ENCODE measurements at regions not wholly inside any gene's neighbourhood (a gene's known extent, or its start where the extent isn't known, plus 50 kb on each side); places are given as distances from the start of the nearest gene placed in this dataset.

- TF ChIP-seq RAD21 (IDR thresholded peaks at IDR 0.05; ENCODE audit: low read depth), result no peak
- no peak for TF ChIP-seq TCF12 (IDR thresholded peaks at IDR 0.05; ENCODE audit: low read depth)
- TF ChIP-seq CEBPB (IDR thresholded peaks at IDR 0.05), result no peak
- TF ChIP-seq TAF1 (IDR thresholded peaks at IDR 0.05; ENCODE audit: low read depth), result no peak
- TF ChIP-seq NFIC (IDR thresholded peaks at IDR 0.05), result 0 out of 2 replicates have a peak, but pooled peaks have one; percentile 2
- TF ChIP-seq YY1 (IDR thresholded peaks at IDR 0.05; ENCODE audit: low read depth), result no peak
- TF ChIP-seq TEAD4 (IDR thresholded peaks at IDR 0.05), result no peak
- TF ChIP-seq ZBTB7A (IDR thresholded peaks at IDR 0.05; ENCODE audit: low read depth), result no peak
- TF ChIP-seq EP300 (IDR thresholded peaks at IDR 0.05; ENCODE audit: borderline replicate concordance), result no peak
- peak; percentile 43; the same call in 1 of the 2 replicates for TF ChIP-seq USF1 (IDR thresholded peaks at IDR 0.05)
- no peak for TF ChIP-seq EGR1 (IDR thresholded peaks at IDR 0.05)
Observed at GRCh38 chr2:120540719-120541552, 194.7 kb upstream of the GLI2 start.

- TF ChIP-seq EP300 (IDR thresholded peaks at IDR 0.05; ENCODE audit: borderline replicate concordance) (no peak), NFIC (IDR thresholded peaks at IDR 0.05) (no peak), CEBPB (IDR thresholded peaks at IDR 0.05) (no peak), CREB1 (IDR thresholded peaks at IDR 0.05; ENCODE audit: low read depth) (no peak), TAF1 (IDR thresholded peaks at IDR 0.05; ENCODE audit: low read depth) (no peak), YY1 (IDR thresholded peaks at IDR 0.05; ENCODE audit: low read depth) (no peak), FOXM1 (IDR thresholded peaks at IDR 0.05; ENCODE audit: borderline replicate concordance, low read depth) (no peak), RAD21 (IDR thresholded peaks at IDR 0.05; ENCODE audit: low read depth) (no peak), USF1 (IDR thresholded peaks at IDR 0.05) (no peak), TEAD4 (IDR thresholded peaks at IDR 0.05) (no peak), EGR1 (IDR thresholded peaks at IDR 0.05) (no peak), TCF12 (IDR thresholded peaks at IDR 0.05; ENCODE audit: low read depth) (no peak)
Observed at GRCh38 chr2:120541553-120541932, 194.1 kb upstream of the GLI2 start.

DNA sequence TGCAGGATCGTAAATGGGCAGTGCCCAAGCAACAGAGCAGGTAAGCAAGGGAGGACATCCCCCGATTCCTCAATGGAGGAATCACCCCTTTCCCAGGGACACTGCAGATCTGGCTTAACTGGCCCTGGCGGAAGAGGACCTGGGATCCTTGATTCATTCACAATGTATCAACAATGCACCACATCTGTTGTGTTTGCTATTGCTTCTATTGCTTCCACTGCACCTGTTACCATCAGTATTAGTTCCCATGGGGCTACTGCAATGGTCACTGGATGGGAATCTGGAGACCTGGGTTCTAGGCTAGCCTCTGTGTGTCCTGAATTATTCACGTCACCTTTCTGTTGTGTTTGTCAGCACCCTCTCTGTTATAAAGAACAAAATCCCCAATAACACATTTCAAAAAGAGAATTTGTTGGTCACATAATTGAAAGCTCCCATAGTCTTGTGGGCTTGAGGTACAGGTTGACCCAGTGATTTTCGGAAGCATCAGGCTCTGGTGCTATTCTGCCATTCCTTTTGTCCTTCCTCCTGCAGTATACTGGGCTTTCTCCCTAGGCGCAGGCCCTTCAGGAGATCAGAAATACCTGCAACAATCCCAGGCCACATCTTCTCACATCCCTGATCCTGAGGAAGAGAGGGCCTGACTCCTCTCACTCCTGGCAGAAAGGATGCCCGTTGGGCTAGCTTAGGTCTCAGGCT, 193.5 kb upstream of the GLI2 start:
- TF ChIP-seq, protein P1, sequence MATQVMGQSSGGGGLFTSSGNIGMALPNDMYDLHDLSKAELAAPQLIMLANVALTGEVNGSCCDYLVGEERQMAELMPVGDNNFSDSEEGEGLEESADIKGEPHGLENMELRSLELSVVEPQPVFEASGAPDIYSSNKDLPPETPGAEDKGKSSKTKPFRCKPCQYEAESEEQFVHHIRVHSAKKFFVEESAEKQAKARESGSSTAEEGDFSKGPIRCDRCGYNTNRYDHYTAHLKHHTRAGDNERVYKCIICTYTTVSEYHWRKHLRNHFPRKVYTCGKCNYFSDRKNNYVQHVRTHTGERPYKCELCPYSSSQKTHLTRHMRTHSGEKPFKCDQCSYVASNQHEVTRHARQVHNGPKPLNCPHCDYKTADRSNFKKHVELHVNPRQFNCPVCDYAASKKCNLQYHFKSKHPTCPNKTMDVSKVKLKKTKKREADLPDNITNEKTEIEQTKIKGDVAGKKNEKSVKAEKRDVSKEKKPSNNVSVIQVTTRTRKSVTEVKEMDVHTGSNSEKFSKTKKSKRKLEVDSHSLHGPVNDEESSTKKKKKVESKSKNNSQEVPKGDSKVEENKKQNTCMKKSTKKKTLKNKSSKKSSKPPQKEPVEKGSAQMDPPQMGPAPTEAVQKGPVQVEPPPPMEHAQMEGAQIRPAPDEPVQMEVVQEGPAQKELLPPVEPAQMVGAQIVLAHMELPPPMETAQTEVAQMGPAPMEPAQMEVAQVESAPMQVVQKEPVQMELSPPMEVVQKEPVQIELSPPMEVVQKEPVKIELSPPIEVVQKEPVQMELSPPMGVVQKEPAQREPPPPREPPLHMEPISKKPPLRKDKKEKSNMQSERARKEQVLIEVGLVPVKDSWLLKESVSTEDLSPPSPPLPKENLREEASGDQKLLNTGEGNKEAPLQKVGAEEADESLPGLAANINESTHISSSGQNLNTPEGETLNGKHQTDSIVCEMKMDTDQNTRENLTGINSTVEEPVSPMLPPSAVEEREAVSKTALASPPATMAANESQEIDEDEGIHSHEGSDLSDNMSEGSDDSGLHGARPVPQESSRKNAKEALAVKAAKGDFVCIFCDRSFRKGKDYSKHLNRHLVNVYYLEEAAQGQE (IDR thresholded peaks at IDR 0.05; ENCODE audit: low read depth), result no peak
- TF ChIP-seq TAF1 (IDR thresholded peaks at IDR 0.05; ENCODE audit: low read depth), result no peak

- TF ChIP-seq, protein P1 (IDR thresholded peaks at IDR 0.05; ENCODE audit: low read depth), result no peak
- TF ChIP-seq YY1 (IDR thresholded peaks at IDR 0.05; ENCODE audit: low read depth) (no peak), CEBPB (IDR thresholded peaks at IDR 0.05) (no peak), EGR1 (IDR thresholded peaks at IDR 0.05) (no peak), FOXM1 (IDR thresholded peaks at IDR 0.05; ENCODE audit: borderline replicate concordance, low read depth) (no peak), RAD21 (IDR thresholded peaks at IDR 0.05; ENCODE audit: low read depth) (no peak), TEAD4 (IDR thresholded peaks at IDR 0.05) (no peak), TCF12 (IDR thresholded peaks at IDR 0.05; ENCODE audit: low read depth) (no peak), EP300 (IDR thresholded peaks at IDR 0.05; ENCODE audit: borderline replicate concordance) (no peak), USF1 (IDR thresholded peaks at IDR 0.05) (no peak), MAX (IDR thresholded peaks at IDR 0.05) (no peak), CREB1 (IDR thresholded peaks at IDR 0.05; ENCODE audit: low read depth) (no peak), NFIC (IDR thresholded peaks at IDR 0.05) (no peak)
Observed at GRCh38 chr2:120542911-120543527, 192.6 kb upstream of the GLI2 start.

- TF ChIP-seq YY1 (IDR thresholded peaks at IDR 0.05; ENCODE audit: low read depth) (no peak), FOXM1 (IDR thresholded peaks at IDR 0.05; ENCODE audit: borderline replicate concordance, low read depth) (no peak)
Observed at GRCh38 chr2:120543899-120544298, 191.8 kb upstream of the GLI2 start.
